ENCODE measurements at regions not wholly inside any gene's neighbourhood (a gene's known extent, or its start where the extent isn't known, plus 50 kb on each side); places are given as distances from the start of the nearest gene placed in this dataset.

DNA sequence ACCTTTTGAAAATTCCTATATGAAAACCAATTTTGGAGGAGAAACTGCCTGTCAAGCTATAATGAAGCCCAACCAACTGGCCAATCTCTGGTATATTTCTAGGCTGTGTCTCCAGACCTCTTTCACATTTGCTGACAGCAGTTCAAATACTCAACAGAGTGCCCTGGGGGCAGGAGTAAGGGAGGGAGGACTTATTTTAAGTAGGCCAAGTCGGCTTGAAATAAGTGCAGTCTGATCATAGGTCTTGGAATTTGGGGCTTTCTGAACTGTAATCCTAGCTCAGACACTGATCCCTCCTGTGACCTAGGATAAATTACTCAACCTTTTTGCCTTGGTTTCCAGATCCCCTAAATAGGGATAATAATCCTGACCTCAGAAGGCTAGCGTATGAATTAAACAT, 59.4 kb upstream of the SLC7A11 start:
- TF ChIP-seq SP1 (IDR thresholded peaks at IDR 0.05) (no peak), LEF1 (IDR thresholded peaks at IDR 0.05; ENCODE audit: borderline replicate concordance) (no peak), BHLHE40 (IDR thresholded peaks at IDR 0.05; ENCODE audit: borderline replicate concordance) (no peak), FOXA1 (IDR thresholded peaks at IDR 0.05) (no peak), FOXM1 (IDR thresholded peaks at IDR 0.05; ENCODE audit: borderline replicate concordance) (no peak), CTBP1 (IDR thresholded peaks at IDR 0.05; ENCODE audit: borderline replicate concordance) (no peak), ELF4 (IDR thresholded peaks at IDR 0.05) (no peak), TARDBP (IDR thresholded peaks at IDR 0.05) (no peak), SUZ12 (IDR thresholded peaks at IDR 0.05) (no peak), ZNF384 (IDR thresholded peaks at IDR 0.05) (no peak), FOXK2 (IDR thresholded peaks at IDR 0.05) (no peak), NFRKB (IDR thresholded peaks at IDR 0.05) (no peak), ARNT (IDR thresholded peaks at IDR 0.05) (no peak)
- TF ChIP-seq, protein P1, sequence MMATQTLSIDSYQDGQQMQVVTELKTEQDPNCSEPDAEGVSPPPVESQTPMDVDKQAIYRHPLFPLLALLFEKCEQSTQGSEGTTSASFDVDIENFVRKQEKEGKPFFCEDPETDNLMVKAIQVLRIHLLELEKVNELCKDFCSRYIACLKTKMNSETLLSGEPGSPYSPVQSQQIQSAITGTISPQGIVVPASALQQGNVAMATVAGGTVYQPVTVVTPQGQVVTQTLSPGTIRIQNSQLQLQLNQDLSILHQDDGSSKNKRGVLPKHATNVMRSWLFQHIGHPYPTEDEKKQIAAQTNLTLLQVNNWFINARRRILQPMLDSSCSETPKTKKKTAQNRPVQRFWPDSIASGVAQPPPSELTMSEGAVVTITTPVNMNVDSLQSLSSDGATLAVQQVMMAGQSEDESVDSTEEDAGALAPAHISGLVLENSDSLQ (IDR thresholded peaks at IDR 0.05): no peak

Data from HEK293T (cell line).